DOHH2 (cell line): ENCODE measurements at regions not wholly inside any gene's neighbourhood (a gene's known extent, or its start where the extent isn't known, plus 50 kb on each side); places are given as distances from the start of the nearest gene placed in this dataset.

Source experiments
- EZH2phosphoT487 ChIP-seq: fragments of 200-600 bp; sonication (generic); IDR thresholded peaks from 2 replicates; pipeline ENCODE4 v1.6.1; 2017; ENCODE audit warnings: borderline replicate concordance, mild to moderate bottlenecking, antibody characterized with exemption, low read length, moderate library complexity, mixed read lengths
- TF ChIP-seq, protein P1 (sequence below): fragments of 200-600 bp; sonication (generic); IDR thresholded peaks from one replicate; pipeline ENCODE4 v1.5.1; 2014; ENCODE audit warnings: antibody characterized with exemption, mild to moderate bottlenecking, low read depth, low read length; ENCODE audit not compliant: poor library complexity, severe bottlenecking

DNA sequence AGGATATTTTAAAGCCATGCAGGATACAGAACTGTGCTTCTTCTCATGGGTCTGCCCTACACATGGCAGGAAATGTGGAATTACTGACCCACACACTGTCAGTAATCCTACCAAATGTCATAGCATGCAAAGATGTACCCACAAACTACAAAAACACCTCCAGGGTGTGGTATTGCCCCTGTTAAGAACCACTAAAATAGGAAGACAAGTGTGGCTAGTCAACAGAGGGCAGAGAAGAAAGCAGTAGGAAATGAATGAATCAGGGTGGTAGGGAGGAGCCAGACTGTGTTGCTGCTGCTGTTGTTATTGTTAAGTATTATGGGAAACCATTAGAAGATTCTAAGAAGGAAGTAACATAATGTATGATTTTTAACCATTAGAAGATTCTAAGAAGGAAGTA is 556.7 kb upstream of the ACVR2A start:
- TF ChIP-seq, protein P1, sequence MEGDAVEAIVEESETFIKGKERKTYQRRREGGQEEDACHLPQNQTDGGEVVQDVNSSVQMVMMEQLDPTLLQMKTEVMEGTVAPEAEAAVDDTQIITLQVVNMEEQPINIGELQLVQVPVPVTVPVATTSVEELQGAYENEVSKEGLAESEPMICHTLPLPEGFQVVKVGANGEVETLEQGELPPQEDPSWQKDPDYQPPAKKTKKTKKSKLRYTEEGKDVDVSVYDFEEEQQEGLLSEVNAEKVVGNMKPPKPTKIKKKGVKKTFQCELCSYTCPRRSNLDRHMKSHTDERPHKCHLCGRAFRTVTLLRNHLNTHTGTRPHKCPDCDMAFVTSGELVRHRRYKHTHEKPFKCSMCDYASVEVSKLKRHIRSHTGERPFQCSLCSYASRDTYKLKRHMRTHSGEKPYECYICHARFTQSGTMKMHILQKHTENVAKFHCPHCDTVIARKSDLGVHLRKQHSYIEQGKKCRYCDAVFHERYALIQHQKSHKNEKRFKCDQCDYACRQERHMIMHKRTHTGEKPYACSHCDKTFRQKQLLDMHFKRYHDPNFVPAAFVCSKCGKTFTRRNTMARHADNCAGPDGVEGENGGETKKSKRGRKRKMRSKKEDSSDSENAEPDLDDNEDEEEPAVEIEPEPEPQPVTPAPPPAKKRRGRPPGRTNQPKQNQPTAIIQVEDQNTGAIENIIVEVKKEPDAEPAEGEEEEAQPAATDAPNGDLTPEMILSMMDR: no peak
- no peak for TF ChIP-seq EZH2phosphoT487
